IPS DF 6.9 (cell line): ENCODE measurements at regions not wholly inside any gene's neighbourhood (a gene's known extent, or its start where the extent isn't known, plus 50 kb on each side); places are given as distances from the start of the nearest gene placed in this dataset.

Source experiments
- DNase-seq: peaks from one replicate; pipeline ENCODE4 v3.0.0-alpha.2; 2013; ENCODE audit warnings: low read depth, low spot score
- H3K27ac ChIP-seq: one replicate; pipeline ENCODE4 v1.5.1; 2013; ENCODE audit warnings: low read length, control low read depth
- H3K27me3 ChIP-seq: 2 replicates; pipeline ENCODE4 v1.6.1; 2013; ENCODE audit warnings: mild to moderate bottlenecking, low read length; ENCODE audit not compliant: control insufficient read depth, insufficient read depth
- H3K36me3 ChIP-seq: 2 replicates; pipeline ENCODE4 v1.6.1; 2013; ENCODE audit warnings: low read length; ENCODE audit not compliant: control insufficient read depth, insufficient read depth
- H3K4me1 ChIP-seq: 2 replicates; pipeline ENCODE4 v1.6.1; 2013; ENCODE audit warnings: low read length; ENCODE audit not compliant: control insufficient read depth, insufficient read depth
- H3K4me3 ChIP-seq: 2 replicates; pipeline ENCODE4 v1.5.1; 2013; ENCODE audit warnings: mild to moderate bottlenecking, low read length
- H3K9me3 ChIP-seq: 2 replicates; pipeline ENCODE4 v1.6.1; 2013; ENCODE audit warnings: low read length, inconsistent platforms; ENCODE audit not compliant: control insufficient read depth, insufficient read depth
- WGBS: extraction: QIAGEN DNeasy Blood & Tissue Kit; methylation state at CpG from one replicate; pipeline ENCODE4 v1.1.7; 2013; ENCODE audit warnings: mixed read lengths, missing lambda C conversion rate; ENCODE audit not compliant: insufficient read length, insufficient coverage; 5-methylcytosine and 5-hydroxymethylcytosine counted together

GRCh38 chr1:181416268-181416860 is 67.0 kb upstream of the CACNA1E start:
- no peak overlapping the region for H3K27ac ChIP-seq
- H3K36me3 ChIP-seq = no peaks in the 10 kb centered on the region
- no peaks in the 10 kb centered on the region for H3K9me3 ChIP-seq
- H3K27me3 ChIP-seq = no peaks in the 10 kb centered on the region
- no peak overlapping the region for H3K4me3 ChIP-seq
- H3K4me1 ChIP-seq = no peaks in the 10 kb centered on the region
- no peak for DNase-seq
- no CpG with 5 or more reads among the region's 7 CpGs for WGBS

GRCh38 chr1:181417915-181418314 is 65.4 kb upstream of the CACNA1E start:
- H3K36me3 ChIP-seq = no peaks in the 10 kb centered on the region
- H3K9me3 ChIP-seq = no peaks in the 10 kb centered on the region
- no peak overlapping the region for H3K4me3 ChIP-seq
- DNase-seq = no peak
- no CpG with 5 or more reads among the region's 3 CpGs for WGBS
- H3K27me3 ChIP-seq = no peaks in the 10 kb centered on the region
- H3K27ac ChIP-seq = no peak overlapping the region
- H3K4me1 ChIP-seq = no peaks in the 10 kb centered on the region

- 0% methylated on average over 1 of the region's 4 CpGs for WGBS
- DNase-seq = no peak
- Histone ChIP-seq H3K36me3 (no peaks in the 10 kb centered on the region), H3K4me1 (0 out of 2 replicates have a peak, but pooled peaks cover 1% of the 10 kb centered on the region), H3K4me3 (no peak overlapping the region), H3K9me3 (no peaks in the 10 kb centered on the region), H3K27ac (no peak overlapping the region), H3K27me3 (no peaks in the 10 kb centered on the region)
Measured at GRCh38 chr1:181423301-181423918, 59.9 kb upstream of the CACNA1E start.

GRCh38 chr1:181424786-181425403 is 58.4 kb upstream of the CACNA1E start:
- Histone ChIP-seq H3K4me1 (0 out of 2 replicates have a peak, but pooled peaks cover 1% of the 10 kb centered on the region), H3K27me3 (no peaks in the 10 kb centered on the region), H3K9me3 (no peaks in the 10 kb centered on the region), H3K27ac (no peak overlapping the region), H3K4me3 (no peak overlapping the region), H3K36me3 (no peaks in the 10 kb centered on the region)
- WGBS = no CpG with 5 or more reads among the region's 16 CpGs
- DNase-seq = peak; percentile 68

GRCh38 chr1:181425566-181425965 is 57.8 kb upstream of the CACNA1E start:
- Histone ChIP-seq H3K9me3 (no peaks in the 10 kb centered on the region), H3K27me3 (no peaks in the 10 kb centered on the region), H3K4me1 (0 out of 2 replicates have a peak, but pooled peaks cover 1% of the 10 kb centered on the region), H3K4me3 (no peak overlapping the region), H3K27ac (no peak overlapping the region), H3K36me3 (no peaks in the 10 kb centered on the region)
- DNase-seq = no peak
- no CpG with 5 or more reads among the region's 8 CpGs for WGBS

- Histone ChIP-seq H3K4me3 (no peak overlapping the region), H3K27ac (no peak overlapping the region), H3K36me3 (no peaks in the 10 kb centered on the region), H3K4me1 (0 out of 2 replicates have a peak, but pooled peaks cover 1% of the 10 kb centered on the region), H3K9me3 (no peaks in the 10 kb centered on the region), H3K27me3 (no peaks in the 10 kb centered on the region)
- no peak for DNase-seq
- WGBS = no CpG with 5 or more reads among the region's 3 CpGs
Measured at GRCh38 chr1:181429462-181429861, 53.9 kb upstream of the CACNA1E start.

GRCh38 chr1:181430015-181430885 is 53.1 kb upstream of the CACNA1E start:
- Histone ChIP-seq H3K27ac (no peak overlapping the region), H3K36me3 (no peaks in the 10 kb centered on the region), H3K9me3 (no peaks in the 10 kb centered on the region), H3K27me3 (no peaks in the 10 kb centered on the region), H3K4me1 (no peaks in the 10 kb centered on the region), H3K4me3 (no peak overlapping the region)
- WGBS = no CpG with 5 or more reads among the region's 8 CpGs
- no peak for DNase-seq
